ENCODE measurements at regions not wholly inside any gene's neighbourhood (a gene's known extent, or its start where the extent isn't known, plus 50 kb on each side); places are given as distances from the start of the nearest gene placed in this dataset.

DNA sequence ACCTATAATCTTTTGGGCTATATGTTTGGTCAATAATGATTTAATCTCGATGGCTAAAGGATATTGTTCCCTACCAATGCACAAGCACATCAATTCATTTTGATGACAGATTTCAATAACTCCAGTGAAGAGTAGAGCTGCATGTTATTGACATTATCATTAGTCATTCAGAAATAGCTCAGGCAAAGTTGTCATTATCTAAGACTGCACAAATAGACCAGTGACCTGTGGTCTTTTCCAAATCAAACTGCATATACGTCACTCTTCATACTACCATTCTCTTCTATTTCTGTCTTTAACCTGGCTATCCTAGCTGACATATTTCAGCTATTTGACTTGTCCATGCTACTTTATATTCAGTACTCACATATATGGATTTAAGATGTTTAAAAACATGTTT, 1050.8 kb downstream of the C4orf33 start:
- Histone ChIP-seq H3K27ac (no peak overlapping the region), H3K4me1 (no peaks in the 10 kb centered on the region), H3K36me3 (no peaks in the 10 kb centered on the region), H3K4me3 (no peak overlapping the region), H3K27me3 (ENCODE audit: low read depth) (no peaks in the 10 kb centered on the region), H3K9me3 (no peaks in the 10 kb centered on the region)
- DNase-seq: no peak
- no peak for ATAC-seq
- TF ChIP-seq, protein P1, sequence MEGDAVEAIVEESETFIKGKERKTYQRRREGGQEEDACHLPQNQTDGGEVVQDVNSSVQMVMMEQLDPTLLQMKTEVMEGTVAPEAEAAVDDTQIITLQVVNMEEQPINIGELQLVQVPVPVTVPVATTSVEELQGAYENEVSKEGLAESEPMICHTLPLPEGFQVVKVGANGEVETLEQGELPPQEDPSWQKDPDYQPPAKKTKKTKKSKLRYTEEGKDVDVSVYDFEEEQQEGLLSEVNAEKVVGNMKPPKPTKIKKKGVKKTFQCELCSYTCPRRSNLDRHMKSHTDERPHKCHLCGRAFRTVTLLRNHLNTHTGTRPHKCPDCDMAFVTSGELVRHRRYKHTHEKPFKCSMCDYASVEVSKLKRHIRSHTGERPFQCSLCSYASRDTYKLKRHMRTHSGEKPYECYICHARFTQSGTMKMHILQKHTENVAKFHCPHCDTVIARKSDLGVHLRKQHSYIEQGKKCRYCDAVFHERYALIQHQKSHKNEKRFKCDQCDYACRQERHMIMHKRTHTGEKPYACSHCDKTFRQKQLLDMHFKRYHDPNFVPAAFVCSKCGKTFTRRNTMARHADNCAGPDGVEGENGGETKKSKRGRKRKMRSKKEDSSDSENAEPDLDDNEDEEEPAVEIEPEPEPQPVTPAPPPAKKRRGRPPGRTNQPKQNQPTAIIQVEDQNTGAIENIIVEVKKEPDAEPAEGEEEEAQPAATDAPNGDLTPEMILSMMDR (IDR thresholded peaks at IDR 0.05): no peak
- intact Hi-C loops (cut with DNase I): no loop called here

DNA sequence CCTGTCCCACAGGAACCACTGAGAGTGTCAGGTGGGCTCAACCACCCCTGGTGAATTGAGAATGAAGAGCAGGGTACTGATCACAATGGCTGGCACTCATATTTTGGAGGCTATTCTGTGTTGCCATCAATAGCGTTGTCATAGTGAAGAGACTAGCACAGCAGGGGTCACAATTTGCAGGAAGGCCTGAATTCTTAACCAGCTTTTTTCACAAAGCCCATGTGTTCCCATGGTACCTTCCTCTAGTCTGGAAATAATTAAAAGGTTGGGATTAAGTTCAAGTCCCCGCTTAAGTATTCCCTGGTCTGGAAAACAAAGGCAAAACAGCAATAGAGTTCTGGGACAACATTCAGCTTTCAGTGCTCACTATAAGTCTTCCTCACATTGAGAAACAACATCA, 1051.7 kb downstream of the C4orf33 start:
- intact Hi-C loops (cut with DNase I): no loop called here
- no peaks in the 10 kb centered on the region for H3K4me1 ChIP-seq
- ATAC-seq: no peak

DNA sequence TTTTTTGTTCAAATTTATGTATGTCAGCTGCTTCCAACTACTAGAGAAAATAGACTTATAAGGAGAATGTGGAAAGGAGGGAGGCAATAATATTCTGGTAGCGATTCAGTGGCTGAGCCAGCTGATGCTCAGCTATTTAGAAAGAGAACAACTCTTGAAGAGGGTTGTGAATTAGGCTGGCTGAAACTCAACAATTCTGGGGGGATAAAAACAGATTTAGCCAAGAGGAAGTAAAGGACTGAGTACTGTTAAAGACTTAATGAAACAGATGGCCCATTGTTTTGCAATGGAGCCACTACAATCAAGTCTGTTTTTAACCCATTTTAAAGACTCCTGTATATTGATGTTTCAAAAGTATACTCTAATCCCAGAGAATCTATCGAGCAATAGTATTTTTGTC, 1058.9 kb downstream of the C4orf33 start:
- TF ChIP-seq, protein P1 (IDR thresholded peaks at IDR 0.05): no peak
- H3K9me3 ChIP-seq: no peaks in the 10 kb centered on the region
- intact Hi-C loops (cut with DNase I): no loop called here
- H3K4me1 ChIP-seq: no peaks in the 10 kb centered on the region
- no peak for DNase-seq
- H3K27me3 ChIP-seq (ENCODE audit: low read depth): no peaks in the 10 kb centered on the region
- H3K36me3 ChIP-seq: no peaks in the 10 kb centered on the region
- no peak overlapping the region for H3K4me3 ChIP-seq
- no peak overlapping the region for H3K27ac ChIP-seq
- no peak for ATAC-seq

More for the DNA sequence above, 1051.7 kb downstream of the C4orf33 start:
- H3K27me3 ChIP-seq (ENCODE audit: low read depth): no peaks in the 10 kb centered on the region
- no peak overlapping the region for H3K27ac ChIP-seq
- TF ChIP-seq, protein P1 (IDR thresholded peaks at IDR 0.05): no peak
- no peak for DNase-seq
- H3K36me3 ChIP-seq: no peaks in the 10 kb centered on the region
- no peak overlapping the region for H3K4me3 ChIP-seq
- H3K9me3 ChIP-seq: no peaks in the 10 kb centered on the region

DNA sequence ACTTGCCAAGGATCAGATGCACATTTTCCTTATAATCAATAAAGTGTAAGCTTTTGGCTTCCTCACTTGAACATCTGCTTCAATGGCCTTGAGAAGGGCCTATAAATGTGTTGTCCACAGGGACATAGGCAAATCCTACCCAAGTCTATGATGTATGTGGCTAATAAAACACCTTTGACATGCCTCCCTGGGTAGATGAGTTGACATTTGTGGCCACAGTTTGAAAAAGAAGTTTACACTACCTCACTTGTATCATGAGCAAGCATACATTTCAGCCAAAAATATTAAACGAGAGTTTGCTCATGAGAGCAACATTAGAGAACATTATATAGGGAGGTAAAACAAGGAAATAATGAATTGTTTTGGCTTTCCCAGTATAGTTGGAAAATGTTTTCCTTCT, 1067.7 kb downstream of the C4orf33 start:
- H3K27ac ChIP-seq: no peak overlapping the region
- DNase-seq (no peak), ATAC-seq (no peak)
- H3K4me3 ChIP-seq: no peak overlapping the region
- no peaks in the 10 kb centered on the region for H3K9me3 ChIP-seq
- TF ChIP-seq, protein P1 (IDR thresholded peaks at IDR 0.05): no peak
- no peaks in the 10 kb centered on the region for H3K36me3 ChIP-seq
- intact Hi-C loops (cut with DNase I): no loop called here
- H3K4me1 ChIP-seq: no peaks in the 10 kb centered on the region
- no peaks in the 10 kb centered on the region for H3K27me3 ChIP-seq (ENCODE audit: low read depth)

DNA sequence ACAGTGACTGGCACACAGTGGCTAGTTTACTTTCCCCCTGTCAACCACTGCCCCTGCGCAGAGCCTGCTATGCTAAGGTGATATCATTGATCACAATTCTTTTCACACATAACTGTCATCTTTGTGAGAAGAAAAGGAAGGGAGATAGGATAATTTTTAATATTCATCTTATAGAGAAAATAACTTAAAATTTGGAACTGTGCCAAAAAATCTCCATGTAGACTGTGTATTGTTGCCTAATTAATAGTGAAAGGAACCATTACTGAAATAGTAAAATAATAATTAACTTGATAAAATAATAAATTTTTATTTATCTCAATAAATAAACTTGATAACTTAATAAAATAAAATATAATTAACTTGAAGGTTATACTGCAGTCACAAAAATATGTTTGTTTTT, 1069.4 kb downstream of the C4orf33 start:
- ATAC-seq: no peak
- Histone ChIP-seq H3K9me3 (no peaks in the 10 kb centered on the region), H3K36me3 (no peaks in the 10 kb centered on the region), H3K4me1 (no peaks in the 10 kb centered on the region), H3K4me3 (no peak overlapping the region), H3K27me3 (ENCODE audit: low read depth) (no peaks in the 10 kb centered on the region), H3K27ac (no peak overlapping the region)
- intact Hi-C loops (cut with DNase I): no loop called here
- DNase-seq: no peak
- TF ChIP-seq, protein P1 (IDR thresholded peaks at IDR 0.05): no peak

DNA sequence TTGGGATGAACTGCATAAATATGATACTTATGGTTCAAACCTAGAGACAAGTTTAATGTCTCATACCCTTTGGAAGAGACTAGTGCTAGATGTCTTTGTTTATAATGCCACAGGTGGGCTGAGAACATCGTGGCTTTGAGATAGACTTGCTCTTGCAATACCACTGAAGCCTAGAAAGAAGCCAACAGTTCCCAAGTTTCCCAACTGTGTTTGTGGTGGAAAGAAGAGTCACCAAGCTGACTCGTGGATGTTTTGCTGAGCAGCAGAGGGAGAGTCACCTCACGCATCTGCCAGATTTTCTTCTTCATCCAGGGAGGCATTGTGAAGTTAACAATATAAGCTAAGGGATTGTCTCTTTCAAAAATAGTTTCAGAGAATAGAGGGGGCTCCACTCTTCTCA, 1076.2 kb downstream of the C4orf33 start:
- H3K9me3 ChIP-seq: no peaks in the 10 kb centered on the region

More for the DNA sequence above, 1076.2 kb downstream of the C4orf33 start:
- Histone ChIP-seq H3K27me3 (ENCODE audit: low read depth) (no peaks in the 10 kb centered on the region), H3K4me1 (no peaks in the 10 kb centered on the region), H3K36me3 (no peaks in the 10 kb centered on the region), H3K4me3 (no peak overlapping the region), H3K27ac (no peak overlapping the region)
- intact Hi-C loops (cut with DNase I): no loop called here
- TF ChIP-seq, protein P1 (IDR thresholded peaks at IDR 0.05): no peak
- DNase-seq (no peak), ATAC-seq (no peak)

Measured in lower lobe of right lung (tissue), 2 donors.